Ishikawa (cell line): ENCODE measurements at regions not wholly inside any gene's neighbourhood (a gene's known extent, or its start where the extent isn't known, plus 50 kb on each side); places are given as distances from the start of the nearest gene placed in this dataset.

ENCODE experiments used
- CEBPB ChIP-seq: IDR thresholded peaks from 2 replicates; pipeline ENCODE4 v1.6.1; 2012
- CREB1 ChIP-seq: IDR thresholded peaks from 2 replicates; pipeline ENCODE4 v1.6.1; 2012; ENCODE audit warnings: low read depth
- EGR1 ChIP-seq: IDR thresholded peaks from 2 replicates; pipeline ENCODE4 v1.6.1; 2012
- EP300 ChIP-seq: IDR thresholded peaks from 2 replicates; pipeline ENCODE4 v1.6.1; 2012; ENCODE audit warnings: borderline replicate concordance
- FOXM1 ChIP-seq: IDR thresholded peaks from 2 replicates; pipeline ENCODE4 v1.6.1; 2012; ENCODE audit warnings: low read depth, borderline replicate concordance
- RAD21 ChIP-seq: IDR thresholded peaks from 2 replicates; pipeline ENCODE4 v1.6.1; 2012; ENCODE audit warnings: low read depth
- TAF1 ChIP-seq: IDR thresholded peaks from 2 replicates; pipeline ENCODE4 v1.6.1; 2012; ENCODE audit warnings: low read depth, mild to moderate bottlenecking
- TEAD4 ChIP-seq: IDR thresholded peaks from 2 replicates; pipeline ENCODE4 v1.6.1; 2012

DNA sequence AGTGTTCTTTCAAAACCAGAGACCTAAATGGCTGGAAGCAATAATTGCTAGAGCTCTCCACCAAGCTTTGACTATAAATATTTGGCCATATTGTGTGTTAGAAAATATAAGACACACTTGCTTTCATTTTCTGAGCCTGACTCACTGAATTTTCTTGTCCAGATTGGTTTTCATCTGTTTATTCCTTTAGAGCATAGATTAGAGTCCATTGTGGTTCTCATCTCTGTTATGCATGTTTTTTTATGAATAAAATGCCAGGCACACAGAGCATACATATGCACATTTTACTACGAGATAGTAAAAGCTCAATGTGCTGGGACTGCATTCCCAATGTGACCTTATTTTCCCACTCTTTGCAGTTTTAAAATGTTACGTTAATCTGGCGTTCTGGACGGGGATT, 115.3 kb upstream of the MLIP start:
- TF ChIP-seq EGR1: no peak
- no peak for TF ChIP-seq TEAD4
- TF ChIP-seq EP300: no peak
- no peak for TF ChIP-seq FOXM1
- TF ChIP-seq CEBPB: no peak
- no peak for TF ChIP-seq RAD21
- no peak for TF ChIP-seq TAF1
- TF ChIP-seq CREB1: no peak
